Raji (cell line): ENCODE measurements at regions not wholly inside any gene's neighbourhood (a gene's known extent, or its start where the extent isn't known, plus 50 kb on each side); places are given as distances from the start of the nearest gene placed in this dataset.

Experiments used
- POLR2A ChIP-seq: IDR thresholded peaks from 2 replicates; pipeline ENCODE4 v1.6.1; 2011; ENCODE audit warnings: low read depth, low read length, control low read depth; ENCODE audit not compliant: insufficient read depth

- no peak for TF ChIP-seq POLR2A
Measured at GRCh38 chr5:158166424-158166823, 307.5 kb upstream of the CLINT1 start.

- TF ChIP-seq POLR2A: no peak
Measured at GRCh38 chr5:158165647-158166046, 306.7 kb upstream of the CLINT1 start.

DNA sequence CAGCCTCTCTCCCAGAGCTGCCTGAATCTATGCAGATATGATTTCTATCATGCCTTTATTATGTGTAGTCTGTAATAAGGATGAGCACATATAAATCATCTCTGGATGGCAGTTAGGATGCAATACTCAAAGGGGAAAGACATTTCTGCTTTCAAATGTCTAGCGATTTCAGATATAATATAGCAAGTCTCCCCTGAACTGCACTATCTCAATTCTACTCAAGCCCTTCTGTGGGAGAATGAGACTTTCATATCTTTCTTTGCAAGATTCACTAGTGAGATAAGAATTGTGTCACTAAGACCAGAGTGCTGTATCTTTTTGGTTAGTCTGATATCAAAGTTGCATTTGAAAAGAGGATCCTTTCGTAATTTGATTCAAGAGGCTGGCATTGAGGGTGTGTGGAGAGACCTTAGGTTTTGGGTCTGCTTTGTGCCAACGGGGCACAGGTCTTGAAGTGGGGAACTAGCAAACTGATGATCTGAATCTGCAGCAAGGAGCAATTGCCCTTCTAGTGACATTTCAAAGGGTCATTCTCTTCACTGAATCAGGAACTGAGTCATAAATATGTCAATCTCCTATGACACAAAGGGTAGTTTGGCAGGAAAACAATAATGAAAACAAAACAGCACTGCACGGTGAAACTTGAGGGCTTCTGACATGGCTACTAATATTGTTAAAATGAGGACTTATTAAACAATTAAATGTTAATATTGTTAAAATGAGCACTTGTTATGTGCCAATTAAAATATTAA lies 305.5 kb upstream of the CLINT1 start:
- TF ChIP-seq POLR2A: no peak

DNA sequence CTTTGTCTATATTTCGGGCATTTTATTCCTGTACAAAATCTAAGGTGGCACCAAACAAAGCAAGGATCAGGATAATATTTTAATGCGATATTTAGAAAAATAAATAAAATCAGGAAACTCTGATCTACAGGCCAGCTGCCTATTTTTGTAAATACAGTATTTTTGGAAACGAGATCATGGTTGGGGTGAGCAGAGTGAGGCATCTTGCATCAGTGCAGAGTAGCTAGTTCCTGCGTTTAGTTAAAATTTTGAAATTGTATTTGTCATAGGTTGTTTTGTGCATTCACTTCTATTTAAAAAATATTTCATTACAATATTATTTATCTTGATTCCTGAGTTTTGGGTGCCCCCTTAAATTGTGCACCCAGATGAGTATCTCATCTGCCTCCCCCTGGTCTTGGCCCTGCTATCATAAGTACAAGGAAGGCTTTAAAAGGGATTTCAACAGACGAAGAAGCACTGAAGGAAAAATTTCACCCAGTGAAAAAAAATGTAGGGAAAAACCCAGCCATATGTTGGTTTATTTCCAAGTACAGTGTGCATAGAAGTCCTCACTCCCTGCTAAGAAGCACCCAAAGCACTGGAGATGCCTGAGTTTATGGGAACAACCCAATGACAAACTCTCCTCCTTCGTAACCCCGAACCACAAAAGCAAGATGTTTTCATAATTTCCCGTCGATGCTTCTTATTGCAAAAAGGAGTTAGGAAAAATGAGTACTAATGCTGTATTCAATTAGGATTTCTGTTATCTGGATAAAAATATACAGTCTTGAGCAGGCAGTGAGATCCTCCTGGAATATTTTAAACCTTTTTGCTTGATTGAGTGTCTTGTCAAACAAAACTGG lies 304.7 kb upstream of the CLINT1 start:
- TF ChIP-seq POLR2A: no peak

DNA sequence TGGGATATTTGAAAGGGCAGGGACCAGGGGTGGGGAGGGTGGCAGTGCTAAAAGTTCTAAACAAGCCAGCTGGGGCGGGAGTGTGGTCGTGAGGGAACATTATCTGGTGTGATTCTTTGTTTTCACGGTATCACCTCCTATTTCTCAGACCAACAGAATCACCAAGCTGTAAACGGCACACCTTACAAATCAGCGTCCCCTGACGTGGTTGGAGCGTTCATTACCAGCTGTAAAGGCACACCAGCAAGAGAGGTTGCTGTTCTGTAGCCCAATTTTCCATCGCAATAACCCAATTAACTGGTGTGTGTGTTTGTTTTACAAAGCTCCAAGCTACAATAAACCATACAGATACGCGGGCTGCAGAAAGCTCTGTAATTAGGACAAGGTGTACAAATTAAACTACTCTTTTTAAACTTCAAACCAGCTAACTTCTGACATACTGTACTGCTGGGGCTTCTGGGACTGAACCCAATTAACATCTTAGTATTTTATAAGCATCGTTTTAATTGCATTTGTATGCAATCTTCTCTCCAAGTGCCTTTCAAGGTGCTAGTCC lies 303.6 kb upstream of the CLINT1 start:
- no peak for TF ChIP-seq POLR2A

GRCh38 chr5:158162026-158162425 lies 303.1 kb upstream of the CLINT1 start:
- TF ChIP-seq POLR2A: no peak

GRCh38 chr5:158159621-158160020 lies 300.7 kb upstream of the CLINT1 start:
- TF ChIP-seq POLR2A: no peak

GRCh38 chr5:158155811-158156505 lies 297.0 kb upstream of the CLINT1 start:
- no peak for TF ChIP-seq POLR2A

GRCh38 chr5:158155067-158155466 lies 296.1 kb upstream of the CLINT1 start:
- no peak for TF ChIP-seq POLR2A

DNA sequence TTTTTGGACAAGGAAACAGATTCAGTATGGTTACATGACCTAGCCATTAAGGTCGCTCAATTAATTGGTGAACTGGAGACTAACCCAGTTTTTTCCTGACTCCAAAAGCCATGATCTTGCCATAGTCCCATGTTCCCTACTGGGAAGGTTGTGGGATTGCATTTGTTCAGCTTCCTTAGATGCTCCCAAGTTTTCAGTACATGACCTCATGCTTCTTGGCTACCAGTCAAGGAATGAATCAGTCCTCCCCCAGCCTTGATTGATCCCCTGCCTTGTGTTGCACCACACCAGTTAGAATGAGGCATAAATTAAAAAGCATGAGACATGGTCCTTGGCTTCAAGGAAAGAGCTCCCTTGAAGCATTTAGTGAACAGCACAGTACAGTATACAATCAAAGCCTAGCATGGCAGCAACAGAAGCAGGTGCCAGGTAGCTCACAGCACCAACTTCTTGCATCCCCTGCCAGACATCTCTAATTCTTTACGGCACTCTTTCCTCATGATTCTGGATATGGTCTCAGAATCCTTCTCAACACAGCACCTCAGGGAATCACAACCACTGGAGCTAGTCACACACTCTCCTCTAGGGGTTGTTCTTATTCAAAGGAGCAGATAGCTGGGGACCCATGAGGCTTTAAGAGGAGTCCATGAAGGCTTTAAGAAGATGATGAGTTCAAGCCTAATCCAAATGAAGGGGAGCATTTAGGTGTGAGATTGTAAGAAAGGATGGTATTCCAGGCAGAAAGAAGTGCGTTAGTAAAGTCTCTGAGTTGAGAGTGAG lies 295.5 kb upstream of the CLINT1 start:
- TF ChIP-seq POLR2A: no peak

DNA sequence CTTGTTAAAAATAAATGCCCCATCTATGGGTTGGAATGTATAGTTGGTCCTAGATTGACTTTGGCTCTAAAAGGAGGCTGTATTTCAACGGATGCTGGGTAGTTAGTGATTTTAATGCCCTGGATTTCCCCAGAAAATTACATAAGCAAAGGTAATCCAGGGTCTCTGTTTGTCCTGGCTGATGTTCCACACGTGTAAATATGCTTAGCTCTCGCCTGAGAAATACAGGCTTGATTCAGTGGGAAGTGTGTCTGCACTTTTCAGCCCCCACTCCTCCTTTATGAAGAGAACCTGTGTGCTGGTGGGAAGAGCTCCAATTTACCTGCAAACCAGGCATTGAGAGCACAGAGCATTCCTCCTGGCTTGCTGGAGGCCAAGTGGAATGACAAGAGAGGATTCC lies 294.6 kb upstream of the CLINT1 start:
- no peak for TF ChIP-seq POLR2A

DNA sequence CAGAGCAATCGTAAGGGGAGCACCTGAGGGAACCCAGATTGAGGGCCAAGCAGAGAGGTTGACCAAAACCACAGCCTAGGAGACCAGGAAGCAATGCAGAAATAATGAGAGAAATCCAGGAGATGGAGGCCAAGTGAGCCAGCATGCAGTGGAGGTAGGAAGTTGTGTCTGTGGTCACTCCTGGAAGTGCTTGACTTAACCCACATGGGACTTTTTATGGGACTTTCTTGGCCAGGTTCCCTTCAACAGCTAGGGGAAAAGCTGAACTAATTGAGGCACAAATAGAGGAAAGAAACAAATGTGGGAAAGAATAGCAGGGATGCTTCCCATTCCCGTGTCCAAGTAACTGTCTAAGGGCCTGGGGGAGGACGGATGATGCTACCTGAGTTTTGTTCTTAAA lies 293.2 kb upstream of the CLINT1 start:
- TF ChIP-seq POLR2A: no peak

- TF ChIP-seq POLR2A: no peak
Measured at GRCh38 chr5:158147227-158147626, 288.3 kb upstream of the CLINT1 start.

DNA sequence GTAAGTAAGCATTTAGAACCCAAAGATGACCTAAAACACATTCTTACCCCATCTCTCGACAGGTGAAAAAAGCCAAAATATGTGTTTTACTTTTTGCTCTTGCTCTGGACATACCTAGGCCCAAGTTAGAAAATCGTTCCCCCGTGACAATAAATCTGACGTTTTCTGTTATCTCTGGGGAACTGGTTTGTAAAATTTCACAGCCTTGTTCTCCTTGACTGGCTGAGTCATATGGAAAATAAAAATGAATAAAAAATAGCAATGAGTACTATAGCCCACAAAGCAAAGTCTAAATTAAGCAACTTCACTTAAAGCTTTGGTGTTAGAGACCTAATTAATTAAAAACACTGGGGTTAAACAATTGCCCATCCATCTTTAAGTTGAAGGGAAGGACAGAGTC lies 286.9 kb upstream of the CLINT1 start:
- TF ChIP-seq POLR2A: no peak

DNA sequence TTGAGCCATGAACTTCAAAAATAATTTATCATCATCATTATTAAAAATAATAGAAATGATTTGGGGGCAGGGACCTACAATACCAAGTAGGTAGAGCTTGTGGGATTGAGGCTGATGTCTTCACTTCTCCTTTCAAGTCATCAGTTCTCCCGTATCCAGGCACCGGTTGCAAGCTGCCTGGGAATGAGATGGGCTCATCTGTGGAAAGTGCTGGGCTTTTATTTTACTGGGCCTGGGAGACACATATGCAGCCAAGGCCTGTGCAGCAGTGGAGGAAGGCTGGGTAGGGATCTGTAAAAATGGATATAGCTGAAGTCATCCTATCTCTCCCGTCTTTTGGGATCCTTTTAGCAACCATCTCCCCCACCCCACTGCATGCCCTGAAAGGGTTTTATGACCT lies 284.1 kb upstream of the CLINT1 start:
- TF ChIP-seq POLR2A: no peak

DNA sequence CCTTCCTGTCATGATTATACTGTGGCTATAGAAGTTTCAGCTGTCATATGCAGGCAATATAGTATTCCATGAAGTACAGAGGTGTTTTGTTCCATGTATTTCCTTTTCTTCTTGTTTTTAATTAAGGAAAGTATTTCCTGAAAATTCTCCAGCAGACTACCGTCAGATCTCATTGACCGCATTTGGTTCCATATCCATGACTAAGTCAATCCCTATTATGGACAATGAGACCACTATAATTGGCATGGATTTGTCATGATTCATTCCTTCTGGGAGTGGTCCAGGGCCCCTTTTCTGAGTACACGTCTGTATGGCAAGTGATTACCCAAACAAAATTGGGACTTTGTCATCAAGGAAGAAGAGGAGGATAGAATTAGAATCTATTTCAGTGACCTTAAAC lies 283.2 kb upstream of the CLINT1 start:
- no peak for TF ChIP-seq POLR2A
